CD4-positive, CD25-positive, alpha-beta regulatory T cell (primary cell): ENCODE measurements at regions not wholly inside any gene's neighbourhood (a gene's known extent, or its start where the extent isn't known, plus 50 kb on each side); places are given as distances from the start of the nearest gene placed in this dataset.
"Not testable (repeated sequence)": the region's sequence is repeated elsewhere in the genome, so short reads cannot be mapped to it uniquely, and the experiment has no call there.

Experiments
- ATAC-seq, 2 donors: fragments of 150-1000 bp; cut with Tn5 transposase; one replicate each; pipeline ENCODE4 v1.10.0; 2021; ENCODE audit warnings: low read depth in 2 of 2, moderate number of reproducible peaks in 2 of 2, moderate library complexity in 1 of 2
- DNase-seq, 3 donors: peaks; one replicate each; pipeline versions ENCODE4 v3.0.0 to v3.0.0-alpha.2; 2012 to 2022; ENCODE audit warnings: mixed read lengths in 1 of 3
- H3K27ac ChIP-seq: one replicate; pipeline ENCODE4 v1.7.0; 2013; ENCODE audit warnings: mild to moderate bottlenecking, low read length; ENCODE audit not compliant: insufficient read depth, poor library complexity, severe bottlenecking
- H3K27me3 ChIP-seq: one replicate; pipeline ENCODE4 v1.7.0; 2013; ENCODE audit warnings: low read length; ENCODE audit not compliant: control insufficient read depth, insufficient read depth
- H3K36me3 ChIP-seq: one replicate; pipeline ENCODE4 v1.7.0; 2013; ENCODE audit warnings: mild to moderate bottlenecking, low read length, moderate library complexity; ENCODE audit not compliant: control insufficient read depth, insufficient read depth
- H3K4me1 ChIP-seq: 2 replicates; pipeline ENCODE4 v1.7.0; 2013; ENCODE audit warnings: mild to moderate bottlenecking, low read length; ENCODE audit not compliant: insufficient read depth, control insufficient read depth, poor library complexity, severe bottlenecking
- H3K4me3 ChIP-seq: one replicate; pipeline ENCODE4 v1.7.0; 2013; ENCODE audit warnings: low read depth, mild to moderate bottlenecking, low read length, moderate library complexity
- H3K9me3 ChIP-seq, 2 experiments: 1 replicate in 1 of 2; 2 replicates in 1 of 2; pipeline ENCODE4 v1.7.0; 2013; ENCODE audit warnings: low read length in 2 of 2, mild to moderate bottlenecking in 1 of 2, moderate library complexity in 1 of 2; ENCODE audit not compliant: control insufficient read depth in 2 of 2
- H3K27ac Mint-ChIP-seq, 3 donors: one replicate each; pipeline ENCODE4 v1.8.0; 2020 to 2022; ENCODE audit warnings: mild to moderate bottlenecking in 3 of 3, mixed read lengths in 3 of 3, moderate library complexity in 2 of 3
- H3K27me3 Mint-ChIP-seq: one replicate; pipeline ENCODE4 v1.8.0; 2022; ENCODE audit warnings: mild to moderate bottlenecking, mixed read lengths
- H3K36me3 Mint-ChIP-seq: one replicate; pipeline ENCODE4 v1.8.0; 2020; ENCODE audit warnings: mixed read lengths
- H3K4me1 Mint-ChIP-seq, 4 donors: one replicate each; pipeline ENCODE4 v1.8.0; 2020 to 2022; ENCODE audit warnings: mixed read lengths in 4 of 4, mild to moderate bottlenecking in 1 of 4
- H3K4me3 Mint-ChIP-seq, 4 donors: one replicate each; pipeline ENCODE4 v1.8.0; 2020 to 2022; ENCODE audit warnings: mild to moderate bottlenecking in 4 of 4, mixed read lengths in 4 of 4, moderate library complexity in 3 of 4
- H3K9me3 Mint-ChIP-seq, 7 donors: one replicate each; pipeline ENCODE4 v1.8.0; 2020 to 2022; ENCODE audit warnings: mixed read lengths in 7 of 7, mild to moderate bottlenecking in 3 of 7, moderate library complexity in 2 of 7

- Mint-ChIP-seq H3K4me3 (no peak overlapping the region), H3K4me1 (no peaks in the 10 kb centered on the region), H3K36me3 (no peaks in the 10 kb centered on the region), H3K27me3 (no peaks in the 10 kb centered on the region), H3K9me3 (peaks cover 0 to 6% (median 0%) of the 10 kb centered on the region in 7 donors), H3K27ac (peak overlapping the region in 1 of 3 donors; percentile 12)
- no peak for DNase-seq
- no peak overlapping the region for H3K27ac ChIP-seq
- no peaks in the 10 kb centered on the region for H3K9me3 ChIP-seq
- H3K36me3 ChIP-seq, result no peaks in the 10 kb centered on the region
- H3K27me3 ChIP-seq, result no peaks in the 10 kb centered on the region
- H3K4me1 ChIP-seq, result no peaks in the 10 kb centered on the region
- ATAC-seq, result no peak
- no peak overlapping the region for H3K4me3 ChIP-seq
Measured at GRCh38 chr6:8820313-8820712, 385.0 kb upstream of the SLC35B3 start.

DNA sequence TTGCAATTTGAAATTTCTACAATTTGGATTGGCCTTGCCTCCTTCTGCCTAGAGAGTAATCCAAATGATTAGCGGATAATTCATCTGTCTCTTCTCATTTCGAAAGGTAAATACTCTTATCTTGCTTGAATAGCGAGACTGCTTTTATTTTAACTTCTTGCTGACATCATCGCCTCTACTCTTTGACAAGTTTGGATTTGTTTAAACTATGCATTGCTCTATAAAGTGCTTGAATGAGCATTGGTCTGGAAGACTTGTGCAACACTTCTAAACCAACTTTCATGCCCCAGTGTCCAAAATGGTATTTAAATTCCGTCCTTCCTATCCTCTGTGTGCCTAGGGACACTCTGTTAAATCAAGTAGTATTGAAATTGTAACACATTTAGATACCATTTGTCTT lies 384.1 kb upstream of the SLC35B3 start:
- Mint-ChIP-seq H3K4me1 (no peaks in the 10 kb centered on the region), H3K27me3 (no peaks in the 10 kb centered on the region)
- H3K4me1 ChIP-seq, result no peaks in the 10 kb centered on the region

DNA sequence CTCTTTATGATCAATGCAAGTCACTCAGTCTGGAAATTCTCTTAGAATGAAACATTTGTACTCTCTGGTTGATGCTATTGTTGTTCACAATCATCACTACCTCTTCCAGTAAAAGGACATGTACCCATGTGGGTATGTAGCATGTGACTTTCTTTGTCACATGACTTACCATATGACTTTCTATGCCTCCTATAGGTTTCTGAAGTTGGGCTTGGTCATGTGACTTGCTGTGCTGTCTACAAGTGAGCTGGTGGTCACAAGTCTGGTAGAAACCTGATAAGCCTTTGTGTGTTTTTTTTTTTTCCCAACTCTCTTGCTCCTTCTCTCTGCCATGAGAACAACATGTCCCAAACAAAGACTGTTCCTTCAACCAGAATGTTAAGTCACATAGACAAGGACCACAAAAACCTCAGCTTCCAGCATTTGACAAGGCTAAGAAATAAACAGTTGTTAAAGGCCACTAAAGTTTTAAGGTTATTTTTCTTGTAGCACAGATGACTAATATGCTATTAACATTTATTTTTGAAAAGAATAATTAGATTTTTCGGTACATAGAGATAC lies 379.2 kb upstream of the SLC35B3 start:
- Histone ChIP-seq H3K4me3 (no peak overlapping the region), H3K4me1 (no peaks in the 10 kb centered on the region), H3K27me3 (no peaks in the 10 kb centered on the region), H3K36me3 (no peaks in the 10 kb centered on the region), H3K27ac (no peak overlapping the region), H3K9me3 (peaks cover 0 to 3% of the 10 kb centered on the region in 2 experiments)
- Mint-ChIP-seq H3K27ac (no peak overlapping the region), H3K9me3 (peaks cover 0 to 13% (median 2%) of the 10 kb centered on the region in 7 donors), H3K4me1 (no peaks in the 10 kb centered on the region), H3K4me3 (no peak overlapping the region), H3K36me3 (no peaks in the 10 kb centered on the region), H3K27me3 (no peaks in the 10 kb centered on the region)
- DNase-seq (no peak), ATAC-seq (no peak)

More for the DNA sequence above, 384.1 kb upstream of the SLC35B3 start:
- no peaks in the 10 kb centered on the region for H3K36me3 Mint-ChIP-seq
- DNase-seq (no peak), ATAC-seq (no peak)
- no peak overlapping the region for H3K4me3 Mint-ChIP-seq
- Histone ChIP-seq H3K27me3 (no peaks in the 10 kb centered on the region), H3K27ac (no peak overlapping the region), H3K36me3 (no peaks in the 10 kb centered on the region), H3K4me3 (no peak overlapping the region), H3K9me3 (no peaks in the 10 kb centered on the region)
- H3K9me3 Mint-ChIP-seq, result peaks cover 0 to 6% (median 0%) of the 10 kb centered on the region in 7 donors
- no peak overlapping the region for H3K27ac Mint-ChIP-seq

GRCh38 chr6:8810325-8810724 lies 375.0 kb upstream of the SLC35B3 start:
- no peak for ATAC-seq
- Histone ChIP-seq H3K4me1 (no peaks in the 10 kb centered on the region), H3K36me3 (no peaks in the 10 kb centered on the region), H3K9me3 (peaks cover 0 to 3% of the 10 kb centered on the region in 2 experiments), H3K27ac (no peak overlapping the region), H3K27me3 (no peaks in the 10 kb centered on the region), H3K4me3 (no peak overlapping the region)
- Mint-ChIP-seq H3K9me3 (peaks cover 2 to 14% (median 4%) of the 10 kb centered on the region in 7 donors), H3K4me1 (no peaks in the 10 kb centered on the region), H3K36me3 (no peaks in the 10 kb centered on the region), H3K4me3 (no peak overlapping the region), H3K27ac (no peak overlapping the region), H3K27me3 (no peaks in the 10 kb centered on the region)
- no peak for DNase-seq

DNA sequence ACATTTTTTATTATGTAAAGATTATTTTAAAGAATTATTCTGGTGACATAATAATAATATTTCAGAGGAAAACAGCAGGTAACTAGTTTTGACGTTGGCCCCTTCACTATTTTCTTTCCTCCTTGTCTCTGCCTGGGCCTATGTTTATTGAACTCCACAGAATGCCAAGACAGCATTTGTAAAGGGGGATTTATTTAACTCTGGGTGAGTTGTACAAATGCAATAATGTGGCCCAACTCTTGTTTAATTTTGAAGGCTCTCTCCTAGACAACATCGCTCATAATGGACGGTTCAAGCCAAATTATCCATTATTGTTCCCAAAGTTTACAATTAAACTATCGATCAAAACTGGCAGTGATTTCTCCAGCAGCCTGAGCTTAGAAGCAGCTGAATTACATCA lies 374.3 kb upstream of the SLC35B3 start:
- H3K9me3 ChIP-seq, result peaks cover 0 to 3% of the 10 kb centered on the region in 2 experiments
- no peak overlapping the region for H3K4me3 Mint-ChIP-seq
- no peaks in the 10 kb centered on the region for H3K36me3 Mint-ChIP-seq
- H3K4me3 ChIP-seq, result no peak overlapping the region
- no peaks in the 10 kb centered on the region for H3K27me3 Mint-ChIP-seq
- H3K4me1 Mint-ChIP-seq, result no peaks in the 10 kb centered on the region
- no peaks in the 10 kb centered on the region for H3K4me1 ChIP-seq
- H3K27me3 ChIP-seq, result no peaks in the 10 kb centered on the region
- no peak for ATAC-seq
- H3K27ac ChIP-seq, result no peak overlapping the region
- no peak overlapping the region for H3K27ac Mint-ChIP-seq
- H3K9me3 Mint-ChIP-seq, result peaks cover 2 to 14% (median 4%) of the 10 kb centered on the region in 7 donors
- no peak for DNase-seq
- no peaks in the 10 kb centered on the region for H3K36me3 ChIP-seq

GRCh38 chr6:8803181-8803760 lies 367.9 kb upstream of the SLC35B3 start:
- Mint-ChIP-seq H3K36me3 (no peaks in the 10 kb centered on the region), H3K27ac (no peak overlapping the region), H3K4me1 (no peaks in the 10 kb centered on the region), H3K27me3 (no peaks in the 10 kb centered on the region), H3K4me3 (no peak overlapping the region), H3K9me3 (peaks cover 0 to 30% (median 7%) of the 10 kb centered on the region in 7 donors)
- no peak overlapping the region for H3K4me3 ChIP-seq
- no peaks in the 10 kb centered on the region for H3K27me3 ChIP-seq
- no peaks in the 10 kb centered on the region for H3K36me3 ChIP-seq
- no peak overlapping the region for H3K27ac ChIP-seq
- no peaks in the 10 kb centered on the region for H3K4me1 ChIP-seq
- H3K9me3 ChIP-seq, result peaks cover 0 to 2% of the 10 kb centered on the region in 2 experiments
- ATAC-seq (no peak), DNase-seq (no peak)

- H3K36me3 Mint-ChIP-seq, result not testable (repeated sequence)
Measured at GRCh38 chr6:8802397-8802796, 367.1 kb upstream of the SLC35B3 start.

GRCh38 chr6:8794420-8794819 lies 359.1 kb upstream of the SLC35B3 start:
- Mint-ChIP-seq H3K27ac (no peak overlapping the region), H3K36me3 (no peaks in the 10 kb centered on the region), H3K27me3 (no peaks in the 10 kb centered on the region), H3K9me3 (peaks cover 2 to 19% (median 10%) of the 10 kb centered on the region in 7 donors), H3K4me3 (no peak overlapping the region), H3K4me1 (no peaks in the 10 kb centered on the region)
- ATAC-seq (no peak), DNase-seq (no peak)
- H3K36me3 ChIP-seq, result no peaks in the 10 kb centered on the region
- no peak overlapping the region for H3K27ac ChIP-seq
- no peaks in the 10 kb centered on the region for H3K27me3 ChIP-seq
- no peaks in the 10 kb centered on the region for H3K4me1 ChIP-seq
- H3K9me3 ChIP-seq, result peaks cover 0 to 6% of the 10 kb centered on the region in 2 experiments
- no peak overlapping the region for H3K4me3 ChIP-seq

More at GRCh38 chr6:8802397-8802796, 367.1 kb upstream of the SLC35B3 start:
- H3K4me1 Mint-ChIP-seq, H3K4me1 ChIP-seq, H3K36me3 ChIP-seq, ATAC-seq, H3K9me3 ChIP-seq, H3K27me3 ChIP-seq, H3K27ac Mint-ChIP-seq, DNase-seq, H3K27ac ChIP-seq, H3K27me3 Mint-ChIP-seq, H3K4me3 Mint-ChIP-seq, H3K4me3 ChIP-seq: not testable (repeated sequence)
- peaks cover 0 to 30% (median 7%) of the 10 kb centered on the region in 7 donors for H3K9me3 Mint-ChIP-seq
